ENCODE measurements at regions not wholly inside any gene's neighbourhood (a gene's known extent, or its start where the extent isn't known, plus 50 kb on each side); places are given as distances from the start of the nearest gene placed in this dataset.
"Not testable (repeated sequence)": the region's sequence is repeated elsewhere in the genome, so short reads cannot be mapped to it uniquely, and the experiment has no call there.

- Histone ChIP-seq H3K27me3 (peaks cover 32% of the 10 kb centered on the region), H3K9me3 (peaks cover 23% of the 10 kb centered on the region), H3K36me3 (no peaks in the 10 kb centered on the region), H3K4me2 (no peak overlapping the region), H3K27ac (no peak overlapping the region), H4K20me1 (no peaks in the 10 kb centered on the region; the same call in 1 of the 2 replicates), H3K9ac (no peak overlapping the region), H3K4me3 (no peak overlapping the region), H3K4me1 (peaks cover 9% of the 10 kb centered on the region)
- TF ChIP-seq Cebpa-rat (IDR thresholded peaks at IDR 0.05): no peak
These were observed 61.7 kb downstream of the KPNA2 start for GRCh38 chr17:68097161-68097805.

- not testable (repeated sequence) for H4K20me1 ChIP-seq, H3K27ac ChIP-seq, H3K4me3 ChIP-seq, H3K36me3 ChIP-seq, H3K9ac ChIP-seq, H3K4me2 ChIP-seq, H3K4me1 ChIP-seq
- Histone ChIP-seq H3K9me3 (peaks cover 23% of the 10 kb centered on the region), H3K27me3 (peaks cover 51% of the 10 kb centered on the region)
These were observed 63.8 kb downstream of the KPNA2 start for GRCh38 chr17:68099341-68099753.

GRCh38 chr17:68100000-68100641 lies 64.6 kb downstream of the KPNA2 start:
- peaks cover 23% of the 10 kb centered on the region for H3K9me3 ChIP-seq
- H3K4me1 ChIP-seq: peaks cover 10% of the 10 kb centered on the region
- H3K36me3 ChIP-seq: no peaks in the 10 kb centered on the region
- H3K4me3 ChIP-seq: no peak overlapping the region
- H3K4me2 ChIP-seq: no peak overlapping the region
- H3K27me3 ChIP-seq: peaks cover 55% of the 10 kb centered on the region
- TF ChIP-seq Cebpa-rat (IDR thresholded peaks at IDR 0.05): no peak
- no peak overlapping the region for H3K27ac ChIP-seq
- no peak overlapping the region for H3K9ac ChIP-seq
- H4K20me1 ChIP-seq: no peaks in the 10 kb centered on the region; the same call in 1 of the 2 replicates

GRCh38 chr17:68101075-68101986 lies 65.8 kb downstream of the KPNA2 start:
- peaks cover 55% of the 10 kb centered on the region for H3K27me3 ChIP-seq
- H3K36me3 ChIP-seq: no peaks in the 10 kb centered on the region
- H4K20me1 ChIP-seq: no peaks in the 10 kb centered on the region; the same call in 1 of the 2 replicates
- peaks cover 10% of the 10 kb centered on the region for H3K4me1 ChIP-seq
- H3K4me2 ChIP-seq: peak overlapping the region; percentile 88
- H3K27ac ChIP-seq: no peak overlapping the region
- peak overlapping the region; percentile 65 for H3K4me3 ChIP-seq
- TF ChIP-seq Cebpa-rat (IDR thresholded peaks at IDR 0.05): no peak
- peaks cover 23% of the 10 kb centered on the region for H3K9me3 ChIP-seq
- no peak overlapping the region for H3K9ac ChIP-seq

- no peak for TF ChIP-seq Cebpa-rat (IDR thresholded peaks at IDR 0.05)
- H3K9ac ChIP-seq: no peak overlapping the region
- no peak overlapping the region for H3K27ac ChIP-seq
- no peaks in the 10 kb centered on the region; the same call in 1 of the 2 replicates for H4K20me1 ChIP-seq
- H3K27me3 ChIP-seq: peaks cover 55% of the 10 kb centered on the region
- H3K4me3 ChIP-seq: peak overlapping the region; percentile 65
- H3K9me3 ChIP-seq: peaks cover 23% of the 10 kb centered on the region
- peak overlapping the region; percentile 88 for H3K4me2 ChIP-seq
- H3K4me1 ChIP-seq: peaks cover 10% of the 10 kb centered on the region
- no peaks in the 10 kb centered on the region for H3K36me3 ChIP-seq
These were observed 66.4 kb downstream of the KPNA2 start for GRCh38 chr17:68101987-68102314.

- no peak overlapping the region for H3K27ac ChIP-seq
- peaks cover 55% of the 10 kb centered on the region for H3K27me3 ChIP-seq
- no peak overlapping the region for H3K9ac ChIP-seq
- no peaks in the 10 kb centered on the region for H3K36me3 ChIP-seq
- no peak for TF ChIP-seq Cebpa-rat (IDR thresholded peaks at IDR 0.05)
- no peaks in the 10 kb centered on the region; the same call in 1 of the 2 replicates for H4K20me1 ChIP-seq
- H3K4me1 ChIP-seq: peaks cover 10% of the 10 kb centered on the region
- peak overlapping the region; percentile 88 for H3K4me2 ChIP-seq
- H3K9me3 ChIP-seq: peaks cover 23% of the 10 kb centered on the region
- peak overlapping the region; percentile 65 for H3K4me3 ChIP-seq
These were observed 66.8 kb downstream of the KPNA2 start for GRCh38 chr17:68102318-68102758.

GRCh38 chr17:68103148-68103547 lies 67.6 kb downstream of the KPNA2 start:
- H3K36me3 ChIP-seq: no peaks in the 10 kb centered on the region
- no peaks in the 10 kb centered on the region; the same call in 1 of the 2 replicates for H4K20me1 ChIP-seq
- H3K27ac ChIP-seq: no peak overlapping the region
- TF ChIP-seq Cebpa-rat (IDR thresholded peaks at IDR 0.05): no peak
- no peak overlapping the region for H3K9ac ChIP-seq
- peaks cover 24% of the 10 kb centered on the region for H3K9me3 ChIP-seq
- H3K4me2 ChIP-seq: no peak overlapping the region
- H3K27me3 ChIP-seq: peaks cover 55% of the 10 kb centered on the region
- peaks cover 10% of the 10 kb centered on the region for H3K4me1 ChIP-seq
- no peak overlapping the region for H3K4me3 ChIP-seq

GRCh38 chr17:68106085-68106484 lies 70.5 kb downstream of the KPNA2 start:
- Histone ChIP-seq H3K4me3 (no peak overlapping the region), H4K20me1 (no peaks in the 10 kb centered on the region; the same call in 1 of the 2 replicates), H3K9ac (no peak overlapping the region), H3K4me1 (peaks cover 10% of the 10 kb centered on the region), H3K27me3 (peaks cover 35% of the 10 kb centered on the region), H3K9me3 (peaks cover 11% of the 10 kb centered on the region), H3K36me3 (no peaks in the 10 kb centered on the region), H3K27ac (no peak overlapping the region), H3K4me2 (no peak overlapping the region)
- TF ChIP-seq Cebpa-rat (IDR thresholded peaks at IDR 0.05): no peak

GRCh38 chr17:68107373-68107772 lies 71.8 kb downstream of the KPNA2 start:
- TF ChIP-seq Cebpa-rat (IDR thresholded peaks at IDR 0.05): no peak
- Histone ChIP-seq H4K20me1 (no peaks in the 10 kb centered on the region), H3K9ac (no peak overlapping the region), H3K4me3 (no peak overlapping the region), H3K27ac (no peak overlapping the region), H3K9me3 (peaks cover 10% of the 10 kb centered on the region), H3K36me3 (no peaks in the 10 kb centered on the region), H3K27me3 (peaks cover 22% of the 10 kb centered on the region), H3K4me1 (no peaks in the 10 kb centered on the region), H3K4me2 (no peak overlapping the region)
